Calu3 (cell line): ENCODE measurements at regions not wholly inside any gene's neighbourhood (a gene's known extent, or its start where the extent isn't known, plus 50 kb on each side); places are given as distances from the start of the nearest gene placed in this dataset.
"Not testable (repeated sequence)": the region's sequence is repeated elsewhere in the genome, so short reads cannot be mapped to it uniquely, and the experiment has no call there.

Experiments
- BruUV-seq: library from RNA; stranded (reverse); fragments of 400-500 nt; replicated peaks from 2 replicates; lab custom pipeline; 2021; lab: Mats Ljungman, UMichigan
- CTCF ChIA-PET: fragments of 300-600 bp; sonication (Branson Sonifier 250); formaldehyde crosslinking; loops from one replicate; lab custom pipeline; 2022; ENCODE audit warnings: antibody characterized with exemption; lab: Charles Lee
- DNase-seq: peaks from one replicate; pipeline ENCODE4 v3.0.0; 2022
- H3K27ac Mint-ChIP-seq: one replicate; pipeline ENCODE4 v1.8.0; 2022; ENCODE audit warnings: mixed read lengths; ENCODE audit not compliant: unreplicated experiment
- H3K27me3 Mint-ChIP-seq: one replicate; pipeline ENCODE4 v1.8.0; 2022; ENCODE audit warnings: mixed read lengths; ENCODE audit not compliant: unreplicated experiment
- H3K36me3 Mint-ChIP-seq: one replicate; pipeline ENCODE4 v1.8.0; 2022; ENCODE audit warnings: mild to moderate bottlenecking, moderate library complexity, mixed read lengths; ENCODE audit not compliant: insufficient read depth, unreplicated experiment
- H3K4me1 Mint-ChIP-seq: one replicate; pipeline ENCODE4 v1.8.0; 2022; ENCODE audit warnings: mild to moderate bottlenecking, low read depth, mixed read lengths; ENCODE audit not compliant: unreplicated experiment
- H3K4me3 Mint-ChIP-seq: one replicate; pipeline ENCODE4 v1.8.0; 2022; ENCODE audit warnings: mild to moderate bottlenecking, low read depth, moderate library complexity, mixed read lengths; ENCODE audit not compliant: unreplicated experiment
- H3K9me3 Mint-ChIP-seq: one replicate; pipeline ENCODE4 v1.8.0; 2022; ENCODE audit warnings: low read depth, mixed read lengths; ENCODE audit not compliant: unreplicated experiment
- CTCF ChIP-seq: fragments of 200-600 bp; IDR thresholded peaks from one replicate; pipeline ENCODE4 v1.8.0; 2022; ENCODE audit warnings: antibody characterized with exemption; ENCODE audit not compliant: unreplicated experiment
- intact Hi-C: fragments of 100-400 bp; cut with micrococcal nuclease; formaldehyde crosslinking; loops from one replicate; pipeline ENCODE4 v1.10.0; 2022; ENCODE audit not compliant: unreplicated experiment

GRCh38 chr1:30660241-30660640, 63.1 kb downstream of the MATN1 start:
- DNase-seq: no peak
- Mint-ChIP-seq H3K27me3 (peaks cover 22% of the 10 kb centered on the region), H3K4me3 (no peak overlapping the region), H3K4me1 (peaks cover 10% of the 10 kb centered on the region), H3K36me3 (no peaks in the 10 kb centered on the region), H3K9me3 (no peaks in the 10 kb centered on the region), H3K27ac (no peak overlapping the region)
- CTCF ChIA-PET: no interaction called here
- BruUV-seq: no TSS peak
- intact Hi-C loops: no loop called here
- no peak for TF ChIP-seq CTCF

- Mint-ChIP-seq H3K36me3 (no peaks in the 10 kb centered on the region), H3K4me3 (no peak overlapping the region), H3K27me3 (peaks cover 16% of the 10 kb centered on the region), H3K4me1 (peaks cover 10% of the 10 kb centered on the region), H3K9me3 (no peaks in the 10 kb centered on the region), H3K27ac (no peak overlapping the region)
- CTCF ChIA-PET: interaction anchor here (1.2 kb wide), 1 partner anchor 10 kb away, joined by 3 read pairs; no protein-coding TSS in a partner anchor
- DNase-seq: no peak
- no TSS peak for BruUV-seq
- intact Hi-C loops: no loop called here
- no peak for TF ChIP-seq CTCF
These were observed 63.7 kb downstream of the MATN1 start for GRCh38 chr1:30659702-30660101.

GRCh38 chr1:30658375-30658774, 65.0 kb downstream of the MATN1 start:
- Mint-ChIP-seq H3K27me3 (peaks cover 13% of the 10 kb centered on the region), H3K4me1 (peaks cover 10% of the 10 kb centered on the region)
- intact Hi-C loops, H3K27ac Mint-ChIP-seq, H3K9me3 Mint-ChIP-seq, CTCF ChIA-PET, H3K4me3 Mint-ChIP-seq, BruUV-seq, DNase-seq, H3K36me3 Mint-ChIP-seq: not testable (repeated sequence)

DNA sequence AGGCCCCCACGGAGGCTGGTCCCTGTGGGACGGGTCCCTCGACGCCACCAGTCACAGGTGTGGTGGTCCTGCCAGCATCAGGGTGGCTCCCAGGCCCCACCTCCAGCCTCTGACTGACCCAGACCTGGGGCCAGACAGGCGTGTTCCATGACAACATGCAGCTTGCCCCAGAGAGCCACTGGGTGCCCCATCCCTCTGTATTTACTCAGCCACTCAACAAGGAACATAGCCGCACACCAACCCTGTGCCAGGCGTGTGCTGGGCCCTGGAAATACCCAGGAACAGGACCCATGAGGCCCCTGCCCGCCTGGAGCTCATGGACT, 65.4 kb downstream of the MATN1 start:
- Mint-ChIP-seq H3K9me3 (no peaks in the 10 kb centered on the region), H3K4me1 (peaks cover 10% of the 10 kb centered on the region), H3K27me3 (peaks cover 13% of the 10 kb centered on the region), H3K27ac (no peak overlapping the region), H3K4me3 (no peak overlapping the region), H3K36me3 (no peaks in the 10 kb centered on the region)
- no TSS peak for BruUV-seq
- no peak for TF ChIP-seq CTCF
- intact Hi-C loops: no loop called here
- CTCF ChIA-PET: no interaction called here
- no peak for DNase-seq

DNA sequence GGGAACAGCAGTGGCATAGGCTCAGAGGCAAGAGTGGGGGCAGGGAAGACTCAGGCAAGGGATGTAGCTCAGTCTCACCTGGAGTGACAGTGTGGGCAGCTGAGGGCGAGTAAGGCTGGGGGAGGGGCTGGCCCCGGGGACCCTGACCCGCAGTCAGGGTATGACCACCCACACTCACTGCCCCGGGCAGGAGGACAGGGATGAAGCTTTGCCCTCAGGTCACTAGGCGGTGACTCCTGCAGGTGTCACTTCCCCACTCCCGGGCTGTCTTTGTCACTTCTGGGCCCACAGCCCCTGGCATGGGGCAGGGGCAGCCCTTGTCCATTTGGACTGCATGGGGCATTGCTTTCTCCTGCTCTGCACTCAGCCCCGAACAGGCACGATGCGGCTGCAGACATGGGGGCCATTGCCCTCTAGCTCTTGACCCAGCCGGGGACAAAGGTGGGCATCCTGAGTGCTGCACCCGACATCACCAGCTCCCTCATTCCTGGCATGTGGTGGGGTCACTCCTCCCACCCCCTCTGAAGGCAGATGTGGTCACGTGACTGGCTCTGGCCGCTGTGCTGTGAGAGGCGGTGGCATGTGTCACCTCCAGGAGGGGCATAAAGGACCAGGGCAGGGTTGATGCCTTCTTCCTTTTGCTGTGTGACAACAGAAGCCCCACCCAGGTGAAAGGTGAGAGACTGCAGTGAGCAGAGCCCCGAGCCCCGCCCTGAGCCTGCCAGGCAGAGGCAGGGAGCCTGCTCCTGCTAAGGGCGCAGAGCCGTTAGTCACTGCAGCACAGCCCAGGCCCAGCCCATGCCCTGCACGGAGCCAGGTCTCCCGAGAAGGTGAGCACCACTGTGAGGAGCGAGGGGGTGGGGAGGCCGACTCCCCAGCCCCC, 66.0 kb downstream of the MATN1 start:
- BruUV-seq: no TSS peak

More for the DNA sequence above, 66.0 kb downstream of the MATN1 start:
- peaks cover 15% of the 10 kb centered on the region for H3K4me1 Mint-ChIP-seq
- no peaks in the 10 kb centered on the region for H3K9me3 Mint-ChIP-seq
- peaks cover under 1% of the 10 kb centered on the region for H3K36me3 Mint-ChIP-seq
- peaks cover 13% of the 10 kb centered on the region for H3K27me3 Mint-ChIP-seq
- intact Hi-C loops: no loop called here
- no peak overlapping the region for H3K27ac Mint-ChIP-seq
- no peak overlapping the region for H3K4me3 Mint-ChIP-seq
- DNase-seq: peak; percentile 70
- CTCF ChIA-PET: interaction anchor here (1.0 kb wide), 1 partner anchor 28 kb away, joined by 3 read pairs; no protein-coding TSS in a partner anchor
- no peak for TF ChIP-seq CTCF
